SHP77 (cell line): ENCODE measurements at regions not wholly inside any gene's neighbourhood (a gene's known extent, or its start where the extent isn't known, plus 50 kb on each side); places are given as distances from the start of the nearest gene placed in this dataset.
A peak's percentile ranks its signal among the peaks of the same experiment; 100 is the strongest.

Experiments used
- DNase-seq, 2 experiments: peaks; one replicate each; lab custom pipeline; 2025; lab: John Stamatoyannopoulos, UW

- no peak for DNase-seq
Measured at GRCh38 chr5:124315741-124316415, 430.6 kb downstream of the ZNF608 start.

- DNase-seq, result no peak
Measured at GRCh38 chr5:124310453-124310852, 436.0 kb downstream of the ZNF608 start.

GRCh38 chr5:124309241-124309980, 437.0 kb downstream of the ZNF608 start:
- no peak for DNase-seq

- DNase-seq, result no peak
Measured at GRCh38 chr5:124303366-124303765, 443.1 kb downstream of the ZNF608 start.

- DNase-seq, result no peak
Measured at GRCh38 chr5:124302533-124302932, 443.9 kb downstream of the ZNF608 start.

- DNase-seq, result no peak
Measured at GRCh38 chr5:124301850-124302249, 444.6 kb downstream of the ZNF608 start.

GRCh38 chr5:124300815-124301621, 445.4 kb downstream of the ZNF608 start:
- DNase-seq, result no peak

GRCh38 chr5:124297826-124298225, 448.6 kb downstream of the ZNF608 start:
- DNase-seq, result no peak

- DNase-seq, result no peak
Measured at GRCh38 chr5:124292322-124292855, 454.1 kb downstream of the ZNF608 start.

GRCh38 chr5:124289641-124290311, 456.7 kb downstream of the ZNF608 start:
- DNase-seq, result peak; percentile 60 to 71

- DNase-seq, result peak; percentile 18 to 34
Measured at GRCh38 chr5:124289130-124289529, 457.3 kb downstream of the ZNF608 start.

- no peak for DNase-seq
Measured at GRCh38 chr5:124287813-124288212, 458.6 kb downstream of the ZNF608 start.

GRCh38 chr5:124285733-124286132, 460.7 kb downstream of the ZNF608 start:
- no peak for DNase-seq

GRCh38 chr5:124285071-124285470, 461.4 kb downstream of the ZNF608 start:
- DNase-seq, result no peak

GRCh38 chr5:124283031-124283430, 463.4 kb downstream of the ZNF608 start:
- no peak for DNase-seq

GRCh38 chr5:124280079-124280478, 466.4 kb downstream of the ZNF608 start:
- DNase-seq, result no peak

- DNase-seq, result no peak
Measured at GRCh38 chr5:124279146-124279876, 467.1 kb downstream of the ZNF608 start.

- DNase-seq, result no peak
Measured at GRCh38 chr5:124278636-124279035, 467.8 kb downstream of the ZNF608 start.

GRCh38 chr5:124277767-124278545, 468.5 kb downstream of the ZNF608 start:
- DNase-seq, result no peak

GRCh38 chr5:124276166-124276565, 470.3 kb downstream of the ZNF608 start:
- DNase-seq, result no peak
